ENCODE measurements at regions not wholly inside any gene's neighbourhood (a gene's known extent, or its start where the extent isn't known, plus 50 kb on each side); places are given as distances from the start of the nearest gene placed in this dataset.
A peak's percentile ranks its signal among the peaks of the same experiment; 100 is the strongest.

GRCh38 chr13:50127726-50128291 is 112.6 kb downstream of the KCNRG start:
- Histone ChIP-seq H3F3A (ENCODE audit: insufficient read depth, low read length) (0 out of 2 replicates have a peak, but pooled peaks cover 3% of the 10 kb centered on the region), H3K9ac (ENCODE audit: low read length) (no peak overlapping the region; the same call in 1 of the 2 replicates), H3K4me2 (ENCODE audit: low read length) (peak overlapping the region; percentile 91; the same call in 1 of the 2 replicates), H3K27ac (ENCODE audit: low read depth, low read length, poor library complexity, severe bottlenecking) (peak overlapping the region; percentile 95), H3K36me3 (ENCODE audit: insufficient read depth, low read length) (peaks cover 13% of the 10 kb centered on the region), H3K79me2 (ENCODE audit: insufficient read depth, low read length) (peaks cover 12% of the 10 kb centered on the region), H2AFZ (ENCODE audit: low read length) (no peak overlapping the region), H3K9me2 (ENCODE audit: low read depth, low read length) (no peaks in the 10 kb centered on the region), H4K20me1 (ENCODE audit: insufficient read depth, low read length) (no peaks in the 10 kb centered on the region), H3K9me3 (ENCODE audit: low read length) (peaks cover 8% of the 10 kb centered on the region), H3K27me3 (ENCODE audit: insufficient read depth, low read length) (no peaks in the 10 kb centered on the region), H3K4me1 (ENCODE audit: insufficient read depth, low read length, severe bottlenecking) (peaks cover 62% of the 10 kb centered on the region), H3K4me3 (ENCODE audit: low read depth, low read length, poor library complexity, severe bottlenecking) (peak overlapping the region; percentile 69)
- TF ChIP-seq CTCF (IDR thresholded peaks at IDR 0.05; ENCODE audit: low read length) (no peak), EZH2 (IDR thresholded peaks at IDR 0.05; ENCODE audit: borderline replicate concordance, low read length) (no peak)

- Histone ChIP-seq H3K9ac (ENCODE audit: low read length) (peak overlapping the region; percentile 91), H3K79me2 (ENCODE audit: insufficient read depth, low read length) (peaks cover 5% of the 10 kb centered on the region), H3K4me2 (ENCODE audit: low read length) (peak overlapping the region; percentile 91), H3K4me1 (ENCODE audit: insufficient read depth, low read length, severe bottlenecking) (peaks cover 55% of the 10 kb centered on the region), H3K36me3 (ENCODE audit: insufficient read depth, low read length) (peaks cover 13% of the 10 kb centered on the region), H3F3A (ENCODE audit: insufficient read depth, low read length) (0 out of 2 replicates have a peak, but pooled peaks cover 3% of the 10 kb centered on the region), H3K4me3 (ENCODE audit: low read depth, low read length, poor library complexity, severe bottlenecking) (peak overlapping the region; percentile 69), H3K27me3 (ENCODE audit: insufficient read depth, low read length) (no peaks in the 10 kb centered on the region), H3K27ac (ENCODE audit: low read depth, low read length, poor library complexity, severe bottlenecking) (peak overlapping the region; percentile 95), H3K9me2 (ENCODE audit: low read depth, low read length) (no peaks in the 10 kb centered on the region), H4K20me1 (ENCODE audit: insufficient read depth, low read length) (no peaks in the 10 kb centered on the region), H3K9me3 (ENCODE audit: low read length) (peaks cover 14% of the 10 kb centered on the region), H2AFZ (ENCODE audit: low read length) (no peak overlapping the region)
- TF ChIP-seq EZH2 (IDR thresholded peaks at IDR 0.05; ENCODE audit: borderline replicate concordance, low read length) (no peak), CTCF (IDR thresholded peaks at IDR 0.05; ENCODE audit: low read length) (peak; percentile 43)
These were observed 113.2 kb downstream of the KCNRG start for GRCh38 chr13:50128428-50128931.

GRCh38 chr13:50129081-50129705 is 113.9 kb downstream of the KCNRG start:
- Histone ChIP-seq H3K9ac (ENCODE audit: low read length) (peak overlapping the region; percentile 91), H3K4me3 (ENCODE audit: low read depth, low read length, poor library complexity, severe bottlenecking) (peak overlapping the region; percentile 69), H2AFZ (ENCODE audit: low read length) (no peak overlapping the region)

More at GRCh38 chr13:50129081-50129705, 113.9 kb downstream of the KCNRG start:
- Histone ChIP-seq H3K4me1 (ENCODE audit: insufficient read depth, low read length, severe bottlenecking) (peaks cover 54% of the 10 kb centered on the region), H3K9me3 (ENCODE audit: low read length) (peaks cover 20% of the 10 kb centered on the region), H3K79me2 (ENCODE audit: insufficient read depth, low read length) (no peaks in the 10 kb centered on the region; the same call in 1 of the 2 replicates), H3K4me2 (ENCODE audit: low read length) (peak overlapping the region; percentile 91), H3K9me2 (ENCODE audit: low read depth, low read length) (no peaks in the 10 kb centered on the region), H3K27me3 (ENCODE audit: insufficient read depth, low read length) (no peaks in the 10 kb centered on the region), H3F3A (ENCODE audit: insufficient read depth, low read length) (0 out of 2 replicates have a peak, but pooled peaks cover 3% of the 10 kb centered on the region), H3K27ac (ENCODE audit: low read depth, low read length, poor library complexity, severe bottlenecking) (peak overlapping the region; percentile 95), H4K20me1 (ENCODE audit: insufficient read depth, low read length) (no peaks in the 10 kb centered on the region), H3K36me3 (ENCODE audit: insufficient read depth, low read length) (peaks cover 6% of the 10 kb centered on the region)
- no peak for TF ChIP-seq CTCF (IDR thresholded peaks at IDR 0.05; ENCODE audit: low read length)

All from OCI-LY1 (cell line).